Endodermal cell (in vitro differentiated cells): ENCODE measurements at regions not wholly inside any gene's neighbourhood (a gene's known extent, or its start where the extent isn't known, plus 50 kb on each side); places are given as distances from the start of the nearest gene placed in this dataset.

ENCODE experiments used
- DNase-seq: peaks from one replicate; pipeline ENCODE4 v3.0.0-alpha.2; 2017
- H3K27ac ChIP-seq: 2 replicates; pipeline ENCODE4 v1.5.1; 2013; ENCODE audit warnings: mild to moderate bottlenecking, low read depth, low read length, moderate library complexity
- H3K27me3 ChIP-seq: 2 replicates; pipeline ENCODE4 v1.6.1; 2013; ENCODE audit warnings: mild to moderate bottlenecking, low read length, moderate library complexity; ENCODE audit not compliant: insufficient read depth, control insufficient read depth, poor library complexity, severe bottlenecking
- H3K36me3 ChIP-seq: 2 replicates; pipeline ENCODE4 v1.7.0; 2013; ENCODE audit warnings: mild to moderate bottlenecking, low read length, moderate library complexity; ENCODE audit not compliant: control insufficient read depth, insufficient read depth
- H3K4me1 ChIP-seq: one replicate; pipeline ENCODE4 v1.7.0; 2013; ENCODE audit warnings: low read length; ENCODE audit not compliant: control insufficient read depth, insufficient read depth
- H3K4me3 ChIP-seq: 2 replicates; pipeline ENCODE4 v1.5.1; 2013; ENCODE audit warnings: mild to moderate bottlenecking, low read length, moderate library complexity
- H3K9ac ChIP-seq: 2 replicates; pipeline ENCODE4 v1.6.1; 2013; ENCODE audit warnings: mild to moderate bottlenecking, low read length, moderate library complexity; ENCODE audit not compliant: poor library complexity, severe bottlenecking; ENCODE audit errors: extremely low read depth
- H3K9me3 ChIP-seq: 2 replicates; pipeline ENCODE4 v1.6.1; 2013; ENCODE audit warnings: mild to moderate bottlenecking, low read length, moderate library complexity; ENCODE audit not compliant: control insufficient read depth
- H3K27ac Mint-ChIP-seq: 2 replicates; pipeline ENCODE4 v1.8.0; 2020; ENCODE audit warnings: mixed read lengths
- H3K27me3 Mint-ChIP-seq: 2 replicates; pipeline ENCODE4 v1.8.0; 2021; ENCODE audit warnings: mild to moderate bottlenecking, mixed read lengths; ENCODE audit not compliant: insufficient read depth
- H3K36me3 Mint-ChIP-seq: 2 replicates; pipeline ENCODE4 v1.8.0; 2020; ENCODE audit warnings: low read depth, mixed read lengths
- H3K4me1 Mint-ChIP-seq: 2 replicates; pipeline ENCODE4 v1.8.0; 2020; ENCODE audit warnings: mixed read lengths
- H3K4me3 Mint-ChIP-seq: 2 replicates; pipeline ENCODE4 v1.8.0; 2020; ENCODE audit warnings: mild to moderate bottlenecking, moderate library complexity, mixed read lengths
- H3K9me3 Mint-ChIP-seq: 2 replicates; pipeline ENCODE4 v1.8.0; 2020; ENCODE audit warnings: mild to moderate bottlenecking, mixed read lengths
- CTCF ChIP-seq: fragments of 200-600 bp; sonication (generic); conservative IDR thresholded peaks from 2 replicates; pipeline ENCODE4 v1.5.0; 2021; ENCODE audit warnings: antibody characterized with exemption, mild to moderate bottlenecking
- WGBS, 2 experiments: methylation state at CpG; one replicate each; pipeline versions ENCODE4 v1.1.5 to v1.1.7; 2013; ENCODE audit warnings: missing lambda C conversion rate in 2 of 2, mixed read lengths in 1 of 2; ENCODE audit not compliant: insufficient coverage in 1 of 2, insufficient read length in 1 of 2; 5-methylcytosine and 5-hydroxymethylcytosine counted together

GRCh38 chr2:212911011-212911410 lies 240.4 kb downstream of the IKZF2 start:
- no peaks in the 10 kb centered on the region for H3K36me3 Mint-ChIP-seq
- H3K4me1 Mint-ChIP-seq = peaks cover 19% of the 10 kb centered on the region
- H3K9ac ChIP-seq = no peak overlapping the region
- peaks cover 3% of the 10 kb centered on the region for H3K4me1 ChIP-seq
- H3K27ac Mint-ChIP-seq = no peak overlapping the region
- no peak overlapping the region for H3K4me3 Mint-ChIP-seq
- peaks cover 5% of the 10 kb centered on the region for H3K9me3 ChIP-seq
- DNase-seq = no peak
- WGBS, 2 experiments = 84 to 100% methylated on average over 1 to 4 of the region's 4 CpGs
- H3K27me3 Mint-ChIP-seq = peaks cover 10% of the 10 kb centered on the region
- peaks cover 16% of the 10 kb centered on the region for H3K27me3 ChIP-seq
- no peak overlapping the region for H3K27ac ChIP-seq
- H3K4me3 ChIP-seq = no peak overlapping the region
- TF ChIP-seq CTCF = no peak
- no peaks in the 10 kb centered on the region for H3K36me3 ChIP-seq
- H3K9me3 Mint-ChIP-seq = no peaks in the 10 kb centered on the region

- peaks cover 6% of the 10 kb centered on the region for H3K4me1 ChIP-seq
- Mint-ChIP-seq H3K27me3 (no peaks in the 10 kb centered on the region), H3K27ac (no peak overlapping the region), H3K4me1 (peaks cover 26% of the 10 kb centered on the region), H3K36me3 (no peaks in the 10 kb centered on the region), H3K4me3 (no peak overlapping the region), H3K9me3 (no peaks in the 10 kb centered on the region)
- no peaks in the 10 kb centered on the region for H3K36me3 ChIP-seq
- no peak overlapping the region for H3K9ac ChIP-seq
- TF ChIP-seq CTCF = no peak
- no peak for DNase-seq
- WGBS, 2 experiments = 88 to 93% methylated on average over 2 to 3 of the region's 4 CpGs
- peaks cover 5% of the 10 kb centered on the region for H3K9me3 ChIP-seq
- no peak overlapping the region for H3K27ac ChIP-seq
- H3K4me3 ChIP-seq = no peak overlapping the region
- no peaks in the 10 kb centered on the region for H3K27me3 ChIP-seq
Measured at GRCh38 chr2:212908682-212909435, 242.6 kb downstream of the IKZF2 start.

- WGBS, 2 experiments = 93 to 95% methylated on average over 5 of the region's 5 CpGs
- Mint-ChIP-seq H3K4me1 (peaks cover 26% of the 10 kb centered on the region), H3K27me3 (no peaks in the 10 kb centered on the region), H3K27ac (no peak overlapping the region), H3K4me3 (no peak overlapping the region), H3K9me3 (no peaks in the 10 kb centered on the region), H3K36me3 (no peaks in the 10 kb centered on the region)
- Histone ChIP-seq H3K4me1 (peaks cover 6% of the 10 kb centered on the region), H3K27ac (no peak overlapping the region), H3K4me3 (no peak overlapping the region), H3K9ac (no peak overlapping the region), H3K36me3 (no peaks in the 10 kb centered on the region), H3K9me3 (peaks cover 5% of the 10 kb centered on the region), H3K27me3 (no peaks in the 10 kb centered on the region)
- TF ChIP-seq CTCF = no peak
- DNase-seq = no peak
Measured at GRCh38 chr2:212908031-212908430, 243.4 kb downstream of the IKZF2 start.
